Neural cell (in vitro differentiated cells): ENCODE measurements at regions not wholly inside any gene's neighbourhood (a gene's known extent, or its start where the extent isn't known, plus 50 kb on each side); places are given as distances from the start of the nearest gene placed in this dataset.

Experiments
- H2AFZ ChIP-seq: fragments of 200-600, 300-800 bp; sonication (generic), shearing (Covaris generic); 2 replicates; pipeline ENCODE4 v1.6.0; 2014; ENCODE audit warnings: low read depth, mild to moderate bottlenecking, antibody characterized with exemption, low read length, moderate library complexity
- H3F3A ChIP-seq: fragments of 200-600 bp; shearing (Covaris generic); 2 replicates; pipeline ENCODE4 v1.6.1; 2016; ENCODE audit warnings: mild to moderate bottlenecking, moderate library complexity, mixed read lengths, antibody characterized with exemption, low read length; ENCODE audit not compliant: insufficient read depth, poor library complexity, severe bottlenecking
- H3K27ac ChIP-seq: fragments of 200-600, 300-800 bp; sonication (generic), shearing (Covaris generic); 2 replicates; pipeline ENCODE4 v1.5.1; 2014; ENCODE audit warnings: mild to moderate bottlenecking, low read length, moderate library complexity
- H3K27me3 ChIP-seq: fragments of 300-800, 200-600 bp; sonication (generic), shearing (Covaris generic); 2 replicates; pipeline ENCODE4 v1.6.0; 2014; ENCODE audit warnings: mild to moderate bottlenecking, low read depth, low read length, moderate library complexity; ENCODE audit not compliant: insufficient read depth
- H3K36me3 ChIP-seq: fragments of 300-800, 200-600 bp; sonication (generic), shearing (Covaris generic); 2 replicates; pipeline ENCODE4 v1.5.1; 2014; ENCODE audit warnings: mild to moderate bottlenecking, antibody characterized with exemption, low read length, moderate library complexity; ENCODE audit not compliant: insufficient read depth
- H3K4me2 ChIP-seq: fragments of 300-800, 200-600 bp; sonication (generic), shearing (Covaris generic); 2 replicates; pipeline ENCODE4 v1.6.0; 2014; ENCODE audit warnings: mild to moderate bottlenecking, low read length
- H3K4me3 ChIP-seq: fragments of 300-800, 200-600 bp; sonication (generic), shearing (Covaris generic); 2 replicates; pipeline ENCODE4 v1.5.1; 2014; ENCODE audit warnings: mild to moderate bottlenecking, low read length, moderate library complexity
- H3K79me2 ChIP-seq: fragments of 200-600 bp; shearing (Covaris generic); replicated peaks from 2 replicates; pipeline ENCODE4 v1.6.0; 2014; ENCODE audit warnings: mild to moderate bottlenecking, low read length, moderate library complexity; ENCODE audit not compliant: insufficient read depth
- H3K9ac ChIP-seq: fragments of 300-800, 200-600 bp; sonication (generic), shearing (Covaris generic); 2 replicates; pipeline ENCODE4 v1.6.1; 2016; ENCODE audit warnings: mild to moderate bottlenecking, low read length, mixed read lengths
- H3K9me2 ChIP-seq: fragments of 200-600 bp; shearing (Covaris generic); 2 replicates; pipeline ENCODE4 v1.6.1; 2016; ENCODE audit warnings: mild to moderate bottlenecking, low read length, mixed read lengths; ENCODE audit not compliant: insufficient read depth
- H3K9me3 ChIP-seq: fragments of 200-600, 300-800 bp; sonication (generic), shearing (Covaris generic); 2 replicates; pipeline ENCODE4 v1.6.1; 2016; ENCODE audit warnings: mild to moderate bottlenecking, mixed run types, low read length, moderate library complexity, mixed read lengths
- H4K20me1 ChIP-seq: fragments of 200-600 bp; shearing (Covaris generic); 2 replicates; pipeline ENCODE4 v1.6.1; 2016; ENCODE audit warnings: mild to moderate bottlenecking, mixed run types; ENCODE audit not compliant: insufficient read depth
- EP300 ChIP-seq: fragments of 450-650 bp; conservative IDR thresholded peaks from 2 replicates; pipeline ENCODE4 v1.6.1; 2014; ENCODE audit warnings: antibody characterized with exemption, mild to moderate bottlenecking, moderate library complexity; ENCODE audit not compliant: poor library complexity, severe bottlenecking
- EZH2 ChIP-seq: fragments of 200-600, 300-800 bp; shearing (Covaris generic), sonication (generic); IDR thresholded peaks from 2 replicates; pipeline ENCODE4 v1.6.1; 2014; ENCODE audit warnings: antibody characterized with exemption, low read length, borderline replicate concordance, mild to moderate bottlenecking; ENCODE audit not compliant: insufficient read depth, poor library complexity, severe bottlenecking
- MXI1 ChIP-seq: fragments of 450-650 bp; conservative IDR thresholded peaks from 2 replicates; pipeline ENCODE4 v1.6.1; 2014; ENCODE audit warnings: antibody characterized with exemption, mild to moderate bottlenecking; ENCODE audit not compliant: poor library complexity, severe bottlenecking
- POLR2AphosphoS5 ChIP-seq: IDR thresholded peaks from 2 replicates; pipeline ENCODE4 v1.6.1; 2012
- RAD21 ChIP-seq: fragments of 450-650 bp; conservative IDR thresholded peaks from 2 replicates; pipeline ENCODE4 v1.6.1; 2014; ENCODE audit warnings: antibody characterized with exemption, mild to moderate bottlenecking, moderate library complexity
- SMC3 ChIP-seq: fragments of 450-650 bp; conservative IDR thresholded peaks from 2 replicates; pipeline ENCODE4 v1.6.1; 2014; ENCODE audit warnings: antibody characterized with exemption, mild to moderate bottlenecking, moderate library complexity; ENCODE audit not compliant: poor library complexity
- TAF1 ChIP-seq: IDR thresholded peaks from 2 replicates; pipeline ENCODE4 v1.6.1; 2012; ENCODE audit warnings: low read depth
- TF ChIP-seq, protein P1 (sequence below): IDR thresholded peaks from 2 replicates; pipeline ENCODE4 v1.6.1; 2012; ENCODE audit warnings: borderline replicate concordance
- TF ChIP-seq, protein P2 (sequence below): fragments of 450-650 bp; IDR thresholded peaks from 2 replicates; pipeline ENCODE4 v1.5.1; 2014; ENCODE audit warnings: antibody characterized with exemption, mild to moderate bottlenecking, moderate library complexity; ENCODE audit not compliant: poor library complexity, severe bottlenecking

- Histone ChIP-seq H3F3A (no peaks in the 10 kb centered on the region), H2AFZ (no peak overlapping the region), H4K20me1 (no peaks in the 10 kb centered on the region), H3K9me2 (no peaks in the 10 kb centered on the region), H3K36me3 (no peaks in the 10 kb centered on the region), H3K79me2 (no peaks in the 10 kb centered on the region), H3K4me2 (no peak overlapping the region), H3K9me3 (peaks cover 5% of the 10 kb centered on the region), H3K27ac (no peak overlapping the region), H3K27me3 (no peaks in the 10 kb centered on the region), H3K4me3 (no peak overlapping the region), H3K9ac (no peak overlapping the region)
- TF ChIP-seq, protein P1, sequence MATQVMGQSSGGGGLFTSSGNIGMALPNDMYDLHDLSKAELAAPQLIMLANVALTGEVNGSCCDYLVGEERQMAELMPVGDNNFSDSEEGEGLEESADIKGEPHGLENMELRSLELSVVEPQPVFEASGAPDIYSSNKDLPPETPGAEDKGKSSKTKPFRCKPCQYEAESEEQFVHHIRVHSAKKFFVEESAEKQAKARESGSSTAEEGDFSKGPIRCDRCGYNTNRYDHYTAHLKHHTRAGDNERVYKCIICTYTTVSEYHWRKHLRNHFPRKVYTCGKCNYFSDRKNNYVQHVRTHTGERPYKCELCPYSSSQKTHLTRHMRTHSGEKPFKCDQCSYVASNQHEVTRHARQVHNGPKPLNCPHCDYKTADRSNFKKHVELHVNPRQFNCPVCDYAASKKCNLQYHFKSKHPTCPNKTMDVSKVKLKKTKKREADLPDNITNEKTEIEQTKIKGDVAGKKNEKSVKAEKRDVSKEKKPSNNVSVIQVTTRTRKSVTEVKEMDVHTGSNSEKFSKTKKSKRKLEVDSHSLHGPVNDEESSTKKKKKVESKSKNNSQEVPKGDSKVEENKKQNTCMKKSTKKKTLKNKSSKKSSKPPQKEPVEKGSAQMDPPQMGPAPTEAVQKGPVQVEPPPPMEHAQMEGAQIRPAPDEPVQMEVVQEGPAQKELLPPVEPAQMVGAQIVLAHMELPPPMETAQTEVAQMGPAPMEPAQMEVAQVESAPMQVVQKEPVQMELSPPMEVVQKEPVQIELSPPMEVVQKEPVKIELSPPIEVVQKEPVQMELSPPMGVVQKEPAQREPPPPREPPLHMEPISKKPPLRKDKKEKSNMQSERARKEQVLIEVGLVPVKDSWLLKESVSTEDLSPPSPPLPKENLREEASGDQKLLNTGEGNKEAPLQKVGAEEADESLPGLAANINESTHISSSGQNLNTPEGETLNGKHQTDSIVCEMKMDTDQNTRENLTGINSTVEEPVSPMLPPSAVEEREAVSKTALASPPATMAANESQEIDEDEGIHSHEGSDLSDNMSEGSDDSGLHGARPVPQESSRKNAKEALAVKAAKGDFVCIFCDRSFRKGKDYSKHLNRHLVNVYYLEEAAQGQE, result no peak
- TF ChIP-seq POLR2AphosphoS5, result no peak
- no peak for TF ChIP-seq TAF1
- TF ChIP-seq SMC3, result no peak
- no peak for TF ChIP-seq EZH2
- TF ChIP-seq EP300, result no peak
- no peak for TF ChIP-seq MXI1
- no peak for TF ChIP-seq RAD21
- TF ChIP-seq, protein P2, sequence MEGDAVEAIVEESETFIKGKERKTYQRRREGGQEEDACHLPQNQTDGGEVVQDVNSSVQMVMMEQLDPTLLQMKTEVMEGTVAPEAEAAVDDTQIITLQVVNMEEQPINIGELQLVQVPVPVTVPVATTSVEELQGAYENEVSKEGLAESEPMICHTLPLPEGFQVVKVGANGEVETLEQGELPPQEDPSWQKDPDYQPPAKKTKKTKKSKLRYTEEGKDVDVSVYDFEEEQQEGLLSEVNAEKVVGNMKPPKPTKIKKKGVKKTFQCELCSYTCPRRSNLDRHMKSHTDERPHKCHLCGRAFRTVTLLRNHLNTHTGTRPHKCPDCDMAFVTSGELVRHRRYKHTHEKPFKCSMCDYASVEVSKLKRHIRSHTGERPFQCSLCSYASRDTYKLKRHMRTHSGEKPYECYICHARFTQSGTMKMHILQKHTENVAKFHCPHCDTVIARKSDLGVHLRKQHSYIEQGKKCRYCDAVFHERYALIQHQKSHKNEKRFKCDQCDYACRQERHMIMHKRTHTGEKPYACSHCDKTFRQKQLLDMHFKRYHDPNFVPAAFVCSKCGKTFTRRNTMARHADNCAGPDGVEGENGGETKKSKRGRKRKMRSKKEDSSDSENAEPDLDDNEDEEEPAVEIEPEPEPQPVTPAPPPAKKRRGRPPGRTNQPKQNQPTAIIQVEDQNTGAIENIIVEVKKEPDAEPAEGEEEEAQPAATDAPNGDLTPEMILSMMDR, result no peak
Measured at GRCh38 chr2:120631724-120632123, 103.9 kb upstream of the GLI2 start.

GRCh38 chr2:120632796-120633646, 102.6 kb upstream of the GLI2 start:
- Histone ChIP-seq H3K9me2 (no peaks in the 10 kb centered on the region), H3K4me3 (no peak overlapping the region), H3K79me2 (no peaks in the 10 kb centered on the region), H3F3A (no peaks in the 10 kb centered on the region), H3K9me3 (peaks cover 5% of the 10 kb centered on the region), H2AFZ (no peak overlapping the region), H3K36me3 (no peaks in the 10 kb centered on the region), H3K4me2 (no peak overlapping the region), H3K27me3 (no peaks in the 10 kb centered on the region), H3K9ac (no peak overlapping the region), H4K20me1 (no peaks in the 10 kb centered on the region), H3K27ac (no peak overlapping the region)
- TF ChIP-seq EP300, result no peak
- no peak for TF ChIP-seq SMC3
- TF ChIP-seq, protein P1, result no peak
- TF ChIP-seq POLR2AphosphoS5, result no peak
- no peak for TF ChIP-seq RAD21
- TF ChIP-seq EZH2, result no peak
- TF ChIP-seq, protein P2, result no peak
- TF ChIP-seq MXI1, result no peak
- no peak for TF ChIP-seq TAF1
